Nephron progenitor cell (in vitro differentiated cells): ENCODE measurements at regions not wholly inside any gene's neighbourhood (a gene's known extent, or its start where the extent isn't known, plus 50 kb on each side); places are given as distances from the start of the nearest gene placed in this dataset.

Source experiments
- DNase-seq: peaks from one replicate; pipeline ENCODE4 v3.0.0; 2021
- H3K27ac Mint-ChIP-seq: 2 replicates; pipeline ENCODE4 v1.8.0; 2021; ENCODE audit warnings: mild to moderate bottlenecking, moderate library complexity, mixed read lengths
- H3K27me3 Mint-ChIP-seq: 2 replicates; pipeline ENCODE4 v1.8.0; 2021; ENCODE audit warnings: mild to moderate bottlenecking, low read depth, mixed read lengths; ENCODE audit not compliant: poor library complexity
- H3K36me3 Mint-ChIP-seq: 2 replicates; pipeline ENCODE4 v1.8.0; 2021; ENCODE audit warnings: low read depth, mixed read lengths
- H3K4me1 Mint-ChIP-seq: 2 replicates; pipeline ENCODE4 v1.8.0; 2021; ENCODE audit warnings: mixed read lengths
- H3K4me3 Mint-ChIP-seq: 2 replicates; pipeline ENCODE4 v1.8.0; 2021; ENCODE audit warnings: mild to moderate bottlenecking, moderate library complexity, mixed read lengths
- H3K9me3 Mint-ChIP-seq: 2 replicates; pipeline ENCODE4 v1.8.0; 2021; ENCODE audit warnings: mild to moderate bottlenecking, moderate library complexity, mixed read lengths
- TF ChIP-seq, protein P1 (sequence below): fragments of 200-600 bp; sonication (generic); IDR thresholded peaks from 2 replicates; pipeline ENCODE4 v1.5.0; 2021; ENCODE audit warnings: antibody characterized with exemption

DNA sequence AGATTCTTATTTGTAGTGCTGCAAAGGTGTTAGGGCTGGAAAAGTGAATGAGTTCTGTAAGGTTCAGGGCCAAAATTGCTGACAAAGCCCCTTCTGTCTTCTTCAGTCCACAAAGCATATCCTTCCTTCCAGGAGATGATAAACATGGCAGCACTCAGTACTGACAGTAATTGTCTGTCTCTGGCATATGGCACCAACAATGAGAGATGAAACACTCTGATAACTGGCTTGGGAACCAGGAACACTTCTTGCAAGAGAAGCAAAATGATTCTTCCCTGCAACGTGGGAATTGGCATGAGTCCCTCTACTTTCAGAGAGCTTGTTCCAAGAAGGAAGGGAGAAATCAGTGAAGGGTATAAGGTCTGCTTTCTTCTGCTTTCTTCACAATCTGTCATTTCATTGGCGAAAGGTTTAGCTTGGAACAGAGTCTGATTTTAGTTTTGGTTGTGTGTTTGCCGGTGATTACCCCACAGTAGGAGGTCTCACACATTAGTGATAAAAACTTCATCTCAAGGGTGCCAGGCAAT lies 963.3 kb downstream of the NLGN4X start:
- TF ChIP-seq, protein P1, sequence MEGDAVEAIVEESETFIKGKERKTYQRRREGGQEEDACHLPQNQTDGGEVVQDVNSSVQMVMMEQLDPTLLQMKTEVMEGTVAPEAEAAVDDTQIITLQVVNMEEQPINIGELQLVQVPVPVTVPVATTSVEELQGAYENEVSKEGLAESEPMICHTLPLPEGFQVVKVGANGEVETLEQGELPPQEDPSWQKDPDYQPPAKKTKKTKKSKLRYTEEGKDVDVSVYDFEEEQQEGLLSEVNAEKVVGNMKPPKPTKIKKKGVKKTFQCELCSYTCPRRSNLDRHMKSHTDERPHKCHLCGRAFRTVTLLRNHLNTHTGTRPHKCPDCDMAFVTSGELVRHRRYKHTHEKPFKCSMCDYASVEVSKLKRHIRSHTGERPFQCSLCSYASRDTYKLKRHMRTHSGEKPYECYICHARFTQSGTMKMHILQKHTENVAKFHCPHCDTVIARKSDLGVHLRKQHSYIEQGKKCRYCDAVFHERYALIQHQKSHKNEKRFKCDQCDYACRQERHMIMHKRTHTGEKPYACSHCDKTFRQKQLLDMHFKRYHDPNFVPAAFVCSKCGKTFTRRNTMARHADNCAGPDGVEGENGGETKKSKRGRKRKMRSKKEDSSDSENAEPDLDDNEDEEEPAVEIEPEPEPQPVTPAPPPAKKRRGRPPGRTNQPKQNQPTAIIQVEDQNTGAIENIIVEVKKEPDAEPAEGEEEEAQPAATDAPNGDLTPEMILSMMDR, result no peak
- H3K9me3 Mint-ChIP-seq, result peaks cover 9% of the 10 kb centered on the region
- no peaks in the 10 kb centered on the region for H3K4me1 Mint-ChIP-seq
- no peak for DNase-seq
- H3K36me3 Mint-ChIP-seq, result no peaks in the 10 kb centered on the region
- no peaks in the 10 kb centered on the region for H3K27me3 Mint-ChIP-seq
- H3K27ac Mint-ChIP-seq, result no peak overlapping the region
- no peak overlapping the region for H3K4me3 Mint-ChIP-seq

DNA sequence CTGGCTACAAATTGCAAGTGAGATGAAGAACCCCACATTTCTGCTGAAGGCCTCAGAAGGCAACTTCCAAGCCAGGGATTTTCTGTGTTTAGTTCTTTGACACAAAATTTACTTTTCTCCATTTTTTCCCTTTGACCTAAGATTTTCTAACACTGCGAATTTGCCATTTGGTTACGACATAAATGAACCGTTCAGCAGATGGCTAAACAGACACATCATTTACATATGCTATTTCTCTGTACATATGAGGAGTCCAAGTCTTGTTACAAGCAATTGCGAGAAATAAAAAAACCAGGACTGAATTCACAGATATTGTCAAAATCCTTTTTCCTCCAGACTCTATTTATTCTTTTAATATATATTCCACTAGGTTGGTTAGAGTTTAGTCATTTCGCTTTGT lies 978.6 kb downstream of the NLGN4X start:
- Mint-ChIP-seq H3K27ac (no peak overlapping the region), H3K4me1 (no peaks in the 10 kb centered on the region), H3K9me3 (no peaks in the 10 kb centered on the region), H3K27me3 (no peaks in the 10 kb centered on the region), H3K4me3 (no peak overlapping the region), H3K36me3 (no peaks in the 10 kb centered on the region)
- DNase-seq, result no peak
- TF ChIP-seq, protein P1, result no peak

DNA sequence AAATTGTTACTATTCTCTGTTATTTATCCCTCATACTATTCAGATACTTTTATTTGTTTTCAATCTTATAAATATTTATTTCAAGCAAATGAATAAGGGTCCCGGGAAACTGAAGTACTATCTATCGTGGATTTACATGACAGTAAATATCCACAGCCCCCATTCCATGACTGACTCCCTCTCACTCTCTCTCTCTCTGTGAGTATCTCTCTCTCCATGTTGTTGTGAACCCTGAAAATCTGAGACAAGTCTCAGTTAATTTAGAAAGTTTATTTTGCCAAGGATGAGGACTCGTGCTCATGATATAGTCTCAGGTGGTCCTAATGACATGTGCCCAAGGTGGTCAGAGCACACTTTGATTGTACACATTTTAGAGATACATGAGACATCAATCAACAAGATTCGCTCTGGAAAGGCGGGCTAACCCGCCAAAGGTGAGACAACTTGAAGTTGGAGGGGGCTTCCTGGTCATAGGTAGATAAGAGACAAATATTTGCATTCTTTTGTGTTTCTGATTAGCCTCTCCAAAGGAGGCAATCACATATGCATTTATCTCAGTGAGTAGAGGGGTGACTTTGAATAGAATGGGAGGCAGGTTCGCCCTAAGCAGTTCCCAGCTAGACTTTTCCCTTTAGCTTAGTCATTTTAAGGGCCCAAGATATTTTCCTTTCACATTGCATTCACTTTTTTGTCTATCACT lies 986.4 kb downstream of the NLGN4X start:
- no peak overlapping the region for H3K27ac Mint-ChIP-seq
- DNase-seq, result no peak
- H3K9me3 Mint-ChIP-seq, result peaks cover 32% of the 10 kb centered on the region
- no peaks in the 10 kb centered on the region for H3K27me3 Mint-ChIP-seq
- TF ChIP-seq, protein P1, result no peak
- H3K36me3 Mint-ChIP-seq, result no peaks in the 10 kb centered on the region
- no peak overlapping the region for H3K4me3 Mint-ChIP-seq
- peaks cover 5% of the 10 kb centered on the region for H3K4me1 Mint-ChIP-seq

DNA sequence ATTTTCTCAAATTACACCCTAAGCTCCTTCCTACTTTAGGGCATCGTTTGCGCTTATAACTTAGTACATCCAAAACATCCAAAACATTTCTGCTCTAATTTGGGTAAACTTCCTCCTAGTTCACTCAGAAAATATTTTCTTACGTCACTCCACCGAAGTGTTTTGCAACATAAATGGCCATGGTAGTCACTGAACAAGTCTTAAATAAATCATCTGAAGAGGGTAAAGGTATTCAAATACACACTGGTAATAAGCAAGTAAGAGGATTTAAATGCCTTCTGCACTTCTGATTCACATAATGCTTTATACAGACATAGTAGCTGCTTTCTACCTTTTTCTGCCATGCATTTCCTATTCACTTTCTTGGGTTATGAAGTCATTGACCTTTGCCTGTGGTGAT lies 991.9 kb downstream of the NLGN4X start:
- TF ChIP-seq, protein P1, result no peak
- Mint-ChIP-seq H3K9me3 (peaks cover 32% of the 10 kb centered on the region), H3K36me3 (no peaks in the 10 kb centered on the region), H3K4me1 (peaks cover 5% of the 10 kb centered on the region), H3K27ac (no peak overlapping the region), H3K4me3 (no peak overlapping the region), H3K27me3 (no peaks in the 10 kb centered on the region)
- no peak for DNase-seq

DNA sequence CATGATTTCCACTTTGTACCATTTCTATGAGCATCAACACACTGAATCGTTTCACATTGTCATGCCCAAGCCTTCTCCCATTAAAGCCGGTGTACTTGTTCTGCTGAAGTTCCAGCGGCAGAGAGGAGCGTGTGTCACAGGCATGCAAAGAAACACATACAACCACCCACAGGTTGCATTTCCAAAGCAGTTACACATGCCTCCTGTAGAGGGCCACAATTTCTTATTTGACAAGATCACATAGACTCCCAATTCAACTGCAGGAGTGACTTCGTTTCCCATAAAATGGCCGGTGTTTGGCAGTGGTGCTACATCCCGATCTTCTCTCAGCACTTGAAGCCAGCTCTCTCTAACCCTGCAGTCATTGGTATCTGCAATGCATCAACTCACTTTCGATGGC lies 992.6 kb downstream of the NLGN4X start:
- Mint-ChIP-seq H3K27me3 (no peaks in the 10 kb centered on the region), H3K36me3 (no peaks in the 10 kb centered on the region), H3K27ac (no peak overlapping the region), H3K4me3 (no peak overlapping the region), H3K4me1 (peaks cover 5% of the 10 kb centered on the region), H3K9me3 (peaks cover 32% of the 10 kb centered on the region)
- TF ChIP-seq, protein P1, result peak; percentile 30
- no peak for DNase-seq

DNA sequence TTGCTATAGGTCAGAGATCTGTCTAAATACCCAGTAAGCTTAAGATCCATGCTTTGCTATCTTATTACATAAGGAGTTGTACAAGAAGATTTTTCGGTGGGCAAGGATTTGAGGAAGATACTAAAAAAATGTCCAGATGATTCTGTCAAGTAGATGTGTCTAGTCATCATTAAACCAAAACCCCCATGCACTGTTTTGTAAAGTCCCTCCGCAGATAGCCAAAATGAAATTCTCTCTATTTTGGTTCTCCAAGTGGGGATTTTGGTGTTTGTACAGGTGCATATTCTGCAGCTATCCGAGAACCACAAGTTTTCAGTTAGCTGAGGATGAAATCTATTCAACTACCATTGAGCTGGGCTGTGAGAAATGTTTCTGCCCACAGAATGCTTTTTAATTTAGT lies 994.8 kb downstream of the NLGN4X start:
- Mint-ChIP-seq H3K27ac (no peak overlapping the region), H3K27me3 (peaks cover 2% of the 10 kb centered on the region), H3K4me3 (no peak overlapping the region), H3K9me3 (peaks cover 19% of the 10 kb centered on the region), H3K36me3 (no peaks in the 10 kb centered on the region), H3K4me1 (no peaks in the 10 kb centered on the region)
- TF ChIP-seq, protein P1, result no peak
- DNase-seq, result no peak
